Panc1 (cell line): ENCODE measurements at regions not wholly inside any gene's neighbourhood (a gene's known extent, or its start where the extent isn't known, plus 50 kb on each side); places are given as distances from the start of the nearest gene placed in this dataset.

Source experiments
- ATAC-seq: fragments of 200-7000 bp; cut with Tn5 transposase; 2 replicates; pipeline ENCODE4 v1.9.1; 2020; ENCODE audit warnings: mild to moderate bottlenecking, moderate library complexity
- BruUV-seq: library from RNA; stranded (reverse); fragments of 400-500 nt; replicated peaks from 2 replicates; lab custom pipeline; 2021; lab: Mats Ljungman, UMichigan
- CTCF ChIA-PET: fragments of 300-600 bp; sonication (Branson Sonifier 250); formaldehyde crosslinking; loops from one replicate; lab custom pipeline; 2022; ENCODE audit warnings: antibody characterized with exemption; lab: Charles Lee
- POLR2A ChIA-PET: fragments of 300-600 bp; sonication (Branson Sonifier 250); formaldehyde crosslinking; loops from one replicate; lab custom pipeline; 2022; ENCODE audit warnings: antibody characterized with exemption; lab: Charles Lee
- DNase-seq: peaks from one replicate; pipeline ENCODE4 v3.0.0-alpha.2; 2010; ENCODE audit warnings: low read depth, low spot score
- H3K27ac ChIP-seq: 2 replicates; pipeline ENCODE4 v1.5.1; 2011; ENCODE audit warnings: mild to moderate bottlenecking, low read length, inconsistent platforms
- H3K27me3 ChIP-seq: fragments of 200-500 bp; sonication (Bioruptor generic); 2 replicates; pipeline ENCODE4 v1.6.0; 2014; ENCODE audit warnings: low read length, inconsistent platforms; ENCODE audit not compliant: control insufficient read depth, insufficient read depth
- H3K36me3 ChIP-seq: fragments of 200-500 bp; sonication (Bioruptor generic); 2 replicates; pipeline ENCODE4 v1.5.1; 2014; ENCODE audit warnings: inconsistent platforms, mild to moderate bottlenecking, low read length, moderate library complexity; ENCODE audit not compliant: control insufficient read depth, insufficient read depth
- H3K4me1 ChIP-seq: 2 replicates; pipeline ENCODE4 v1.5.1; 2011; ENCODE audit warnings: inconsistent platforms, mild to moderate bottlenecking, low read length, moderate library complexity; ENCODE audit not compliant: control insufficient read depth, insufficient read depth
- H3K4me3 ChIP-seq, 2 experiments: 2 replicates each; pipeline ENCODE4 v1.5.1; 2011 to 2012; ENCODE audit warnings: low read depth in 2 of 2, low read length in 2 of 2, mild to moderate bottlenecking in 2 of 2, inconsistent platforms in 1 of 2, moderate library complexity in 1 of 2
- H3K9me3 ChIP-seq: fragments of 200-500 bp; sonication (Bioruptor generic); 2 replicates; pipeline ENCODE4 v1.5.1; 2014; ENCODE audit warnings: low read depth, mild to moderate bottlenecking, inconsistent platforms, low read length, moderate library complexity; ENCODE audit not compliant: control insufficient read depth, insufficient read depth
- POLR2AphosphoS5 ChIP-seq: IDR thresholded peaks from 2 replicates; pipeline ENCODE4 v1.6.1; 2012; ENCODE audit warnings: mild to moderate bottlenecking, low read depth, low read length, moderate library complexity
- REST ChIP-seq, 2 experiments: IDR thresholded peaks; 2 replicates each; pipeline ENCODE4 v1.6.1; 2011 to 2012; ENCODE audit warnings: low read depth in 2 of 2, control low read depth in 1 of 2, low read length in 1 of 2, mild to moderate bottlenecking in 1 of 2, moderate library complexity in 1 of 2; ENCODE audit not compliant: insufficient read depth in 1 of 2
- SIN3A ChIP-seq: IDR thresholded peaks from 2 replicates; pipeline ENCODE4 v1.6.1; 2012; ENCODE audit warnings: low read depth, mild to moderate bottlenecking, low read length, moderate library complexity, borderline replicate concordance; ENCODE audit not compliant: insufficient read depth
- TCF7L2 ChIP-seq: IDR thresholded peaks from 2 replicates; pipeline ENCODE4 v1.6.1; 2011; ENCODE audit warnings: mild to moderate bottlenecking, low read depth, low read length, inconsistent platforms
- in situ Hi-C: cut with HindIII; loops from 2 replicates; pipeline ENCODE4 v1.10.0; 2016; ENCODE audit warnings: low sequenced_read_pairs, low pct_unique_long_range_greater_than_20kb
- intact Hi-C: fragments of 100-400 bp; cut with micrococcal nuclease; formaldehyde crosslinking; loops from one replicate; pipeline ENCODE4 v1.10.0; 2022; ENCODE audit not compliant: unreplicated experiment
- TF ChIP-seq, protein P1 (sequence below): fragments of 450-650 bp; IDR thresholded peaks from 2 replicates; pipeline ENCODE4 v1.5.1; 2017; ENCODE audit warnings: mild to moderate bottlenecking

DNA sequence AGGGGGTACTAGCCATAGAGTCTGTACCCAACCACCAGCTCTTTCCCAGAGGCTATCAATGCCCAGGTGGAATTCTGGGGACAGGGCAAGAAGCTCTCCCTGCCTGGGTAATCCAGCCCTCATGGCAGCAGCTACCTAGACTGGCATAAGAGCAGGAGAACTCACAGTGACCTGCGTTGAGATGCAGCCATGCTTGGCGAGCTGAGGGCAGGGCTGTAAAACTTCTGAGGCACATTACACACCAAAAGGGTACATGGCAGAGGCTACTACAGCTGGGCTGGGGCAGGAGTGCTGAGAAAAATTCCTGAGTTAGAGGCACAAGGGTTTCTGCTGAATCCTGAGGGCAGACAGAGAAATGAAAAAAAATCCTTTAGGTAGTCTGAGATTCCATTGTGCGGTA lies 927.9 kb upstream of the B3GALT2 start:
- intact Hi-C loops = no loop called here
- Histone ChIP-seq H3K27ac (no peak overlapping the region), H3K36me3 (no peaks in the 10 kb centered on the region), H3K4me1 (no peaks in the 10 kb centered on the region), H3K4me3 (no peak overlapping the region), H3K27me3 (no peaks in the 10 kb centered on the region), H3K9me3 (no peaks in the 10 kb centered on the region)
- BruUV-seq = no TSS peak
- ChIA-PET CTCF (no interaction called here), POLR2A (no interaction called here)
- TF ChIP-seq, protein P1, sequence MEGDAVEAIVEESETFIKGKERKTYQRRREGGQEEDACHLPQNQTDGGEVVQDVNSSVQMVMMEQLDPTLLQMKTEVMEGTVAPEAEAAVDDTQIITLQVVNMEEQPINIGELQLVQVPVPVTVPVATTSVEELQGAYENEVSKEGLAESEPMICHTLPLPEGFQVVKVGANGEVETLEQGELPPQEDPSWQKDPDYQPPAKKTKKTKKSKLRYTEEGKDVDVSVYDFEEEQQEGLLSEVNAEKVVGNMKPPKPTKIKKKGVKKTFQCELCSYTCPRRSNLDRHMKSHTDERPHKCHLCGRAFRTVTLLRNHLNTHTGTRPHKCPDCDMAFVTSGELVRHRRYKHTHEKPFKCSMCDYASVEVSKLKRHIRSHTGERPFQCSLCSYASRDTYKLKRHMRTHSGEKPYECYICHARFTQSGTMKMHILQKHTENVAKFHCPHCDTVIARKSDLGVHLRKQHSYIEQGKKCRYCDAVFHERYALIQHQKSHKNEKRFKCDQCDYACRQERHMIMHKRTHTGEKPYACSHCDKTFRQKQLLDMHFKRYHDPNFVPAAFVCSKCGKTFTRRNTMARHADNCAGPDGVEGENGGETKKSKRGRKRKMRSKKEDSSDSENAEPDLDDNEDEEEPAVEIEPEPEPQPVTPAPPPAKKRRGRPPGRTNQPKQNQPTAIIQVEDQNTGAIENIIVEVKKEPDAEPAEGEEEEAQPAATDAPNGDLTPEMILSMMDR = no peak
- TF ChIP-seq POLR2AphosphoS5 = no peak
- TF ChIP-seq SIN3A = no peak
- TF ChIP-seq REST (IDR thresholded peaks at IDR 0.05; ENCODE audit: insufficient read depth in 1 of 2, low read depth in 2 of 2, low read length in 1 of 2) = no peak
- no peak for TF ChIP-seq TCF7L2
- no peak for ATAC-seq
- in situ Hi-C loops = no loop called here
- DNase-seq = no peak

DNA sequence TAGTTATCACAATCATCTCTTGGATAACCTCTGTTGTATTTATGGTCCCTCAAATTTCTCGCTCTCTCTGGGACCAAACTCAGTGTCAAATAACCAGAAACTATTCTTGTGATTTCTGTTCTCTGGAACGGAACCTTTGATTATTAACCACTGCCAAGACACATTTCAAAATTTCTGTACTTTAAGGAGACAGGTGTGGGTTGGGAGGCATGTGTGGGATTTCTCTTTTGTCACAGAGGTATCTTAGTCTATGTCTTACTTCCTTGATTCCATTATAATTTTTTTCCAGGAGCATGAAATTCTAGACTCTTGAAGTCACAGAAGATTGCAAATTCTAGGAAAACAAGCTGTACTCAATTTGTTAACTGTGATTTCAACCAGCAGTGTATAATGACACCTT lies 919.0 kb upstream of the B3GALT2 start:
- no peak for DNase-seq
- H3K27me3 ChIP-seq = no peaks in the 10 kb centered on the region
- no TSS peak for BruUV-seq
- in situ Hi-C loops (no loop called here), intact Hi-C loops (no loop called here)
- CTCF ChIA-PET = no interaction called here
- no peaks in the 10 kb centered on the region for H3K4me1 ChIP-seq
- POLR2A ChIA-PET = no interaction called here
- ATAC-seq = no peak
- H3K36me3 ChIP-seq = no peaks in the 10 kb centered on the region
- H3K4me3 ChIP-seq = no peak overlapping the region
- TF ChIP-seq REST (IDR thresholded peaks at IDR 0.05; ENCODE audit: insufficient read depth in 1 of 2, low read depth in 2 of 2, low read length in 1 of 2) = no peak
- no peak for TF ChIP-seq TCF7L2
- TF ChIP-seq POLR2AphosphoS5 = no peak
- no peak for TF ChIP-seq SIN3A
- TF ChIP-seq, protein P1 = no peak
- no peak overlapping the region for H3K27ac ChIP-seq
- no peaks in the 10 kb centered on the region for H3K9me3 ChIP-seq
